ENCODE measurements at regions not wholly inside any gene's neighbourhood (a gene's known extent, or its start where the extent isn't known, plus 50 kb on each side); places are given as distances from the start of the nearest gene placed in this dataset.
"Not testable (repeated sequence)": the region's sequence is repeated elsewhere in the genome, so short reads cannot be mapped to it uniquely, and the experiment has no call there.

GRCh38 chr5:77904362-77904761 is 128.2 kb upstream of the TBCA start:
- intact Hi-C loops (cut with DNase I; ENCODE audit: low total_unique reads) = no loop called here
- no peak overlapping the region for H3K27ac ChIP-seq
- no peak overlapping the region for H3K4me3 ChIP-seq
- H3K4me1 ChIP-seq = no peaks in the 10 kb centered on the region
- no peaks in the 10 kb centered on the region for H3K9me3 ChIP-seq
- TF ChIP-seq POLR2A (IDR thresholded peaks at IDR 0.05) = no peak
- TF ChIP-seq CTCF (IDR thresholded peaks at IDR 0.05) = no peak
- no peaks in the 10 kb centered on the region for H3K36me3 ChIP-seq (ENCODE audit: low read depth, missing control alignments)
- no peak for DNase-seq
- H3K27me3 ChIP-seq = no peaks in the 10 kb centered on the region
- 84% methylated on average over 3 of the region's 3 CpGs for WGBS, 2 donors

DNA sequence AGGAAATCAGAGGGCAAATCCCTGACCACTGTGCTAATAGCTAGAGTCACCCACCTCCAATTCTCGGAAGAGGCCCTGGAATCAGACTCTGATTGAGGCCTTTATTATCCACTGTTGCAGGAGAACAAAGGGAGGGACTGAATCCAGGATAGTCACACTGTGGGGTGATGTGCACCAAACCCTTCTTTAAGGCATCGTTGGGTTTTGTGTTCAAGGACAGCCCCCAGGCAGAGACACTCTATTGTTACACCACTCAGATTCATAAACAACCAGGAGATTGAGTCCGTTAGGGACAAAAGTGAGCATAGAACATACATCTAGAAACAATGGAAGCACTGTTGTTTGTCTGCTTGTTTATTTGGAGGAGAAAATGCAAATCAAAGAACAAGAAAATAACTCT is 124.6 kb upstream of the TBCA start:
- H3K36me3 ChIP-seq (ENCODE audit: low read depth, missing control alignments) = no peaks in the 10 kb centered on the region
- no peak overlapping the region for H3K4me3 ChIP-seq
- H3K4me1 ChIP-seq = no peaks in the 10 kb centered on the region
- no peak overlapping the region for H3K27ac ChIP-seq
- intact Hi-C loops (cut with DNase I; ENCODE audit: low total_unique reads) = no loop called here
- TF ChIP-seq CTCF (IDR thresholded peaks at IDR 0.05) (no peak), POLR2A (IDR thresholded peaks at IDR 0.05) (no peak)
- no peak for DNase-seq
- H3K9me3 ChIP-seq = no peaks in the 10 kb centered on the region
- 71 to 78% methylated on average over 3 of the region's 3 CpGs for WGBS, 2 donors
- H3K27me3 ChIP-seq = no peaks in the 10 kb centered on the region

- Histone ChIP-seq H3K36me3 (ENCODE audit: low read depth, missing control alignments) (no peaks in the 10 kb centered on the region), H3K4me3 (no peak overlapping the region), H3K27me3 (no peaks in the 10 kb centered on the region), H3K9me3 (no peaks in the 10 kb centered on the region), H3K27ac (no peak overlapping the region), H3K4me1 (no peaks in the 10 kb centered on the region)
- no peak for DNase-seq
- intact Hi-C loops (cut with DNase I; ENCODE audit: low total_unique reads) = no loop called here
- TF ChIP-seq CTCF (IDR thresholded peaks at IDR 0.05) (no peak), POLR2A (IDR thresholded peaks at IDR 0.05) (no peak)
- WGBS, 2 donors = 94 to 100% methylated on average over 2 of the region's 2 CpGs
Observed at GRCh38 chr5:77898385-77898784, 122.2 kb upstream of the TBCA start.

- H3K27me3 ChIP-seq = no peaks in the 10 kb centered on the region
- H3K4me3 ChIP-seq = no peak overlapping the region
- H3K27ac ChIP-seq = no peak overlapping the region
- H3K4me1 ChIP-seq = no peaks in the 10 kb centered on the region
- TF ChIP-seq CTCF (IDR thresholded peaks at IDR 0.05) (no peak), POLR2A (IDR thresholded peaks at IDR 0.05) (no peak)
- no peak for DNase-seq
- no peaks in the 10 kb centered on the region for H3K36me3 ChIP-seq (ENCODE audit: low read depth, missing control alignments)
- intact Hi-C loops (cut with DNase I; ENCODE audit: low total_unique reads) = no loop called here
- WGBS, 2 donors = 82 to 89% methylated on average over 3 of the region's 3 CpGs
- no peaks in the 10 kb centered on the region for H3K9me3 ChIP-seq
Observed at GRCh38 chr5:77896338-77896737, 120.2 kb upstream of the TBCA start.

GRCh38 chr5:77894103-77894502 is 118.0 kb upstream of the TBCA start:
- H3K4me3 ChIP-seq; H3K4me1 ChIP-seq; H3K27me3 ChIP-seq; DNase-seq; H3K36me3 ChIP-seq (ENCODE audit: low read depth, missing control alignments); H3K9me3 ChIP-seq; intact Hi-C loops (cut with DNase I; ENCODE audit: low total_unique reads); H3K27ac ChIP-seq: not testable (repeated sequence)
- WGBS, 2 donors = 72 to 80% methylated on average over 5 of the region's 5 CpGs

Measured in testis (tissue), 2 donors.